Activated CD8-positive, alpha-beta T cell treated with anti-CD3 and anti-CD28 coated beads for 36 hours (primary cell): ENCODE measurements at regions not wholly inside any gene's neighbourhood (a gene's known extent, or its start where the extent isn't known, plus 50 kb on each side); places are given as distances from the start of the nearest gene placed in this dataset.
"Not testable (repeated sequence)": the region's sequence is repeated elsewhere in the genome, so short reads cannot be mapped to it uniquely, and the experiment has no call there.

Experiments
- ATAC-seq: fragments of 200-7000 bp; cut with Tn5 transposase; one replicate; pipeline ENCODE4 v1.10.0; 2021; ENCODE audit warnings: mild to moderate bottlenecking, moderate library complexity
- CTCF ChIA-PET: fragments of 350-600 bp; sonication (Branson Sonifier 250); formaldehyde crosslinking; loops from one replicate; lab custom pipeline; 2021; ENCODE audit warnings: antibody characterized with exemption; lab: Charles Lee
- POLR2A ChIA-PET: fragments of 350-600 bp; sonication (Branson Sonifier 250); formaldehyde crosslinking; loops from one replicate; lab custom pipeline; 2021; ENCODE audit warnings: antibody characterized with exemption; lab: Charles Lee
- DNase-seq: peaks from one replicate; pipeline ENCODE4 v3.0.0-alpha.2; 2020
- H3K27ac Mint-ChIP-seq: one replicate; pipeline ENCODE4 v1.8.0; 2021; ENCODE audit warnings: mild to moderate bottlenecking, mixed read lengths
- H3K27me3 Mint-ChIP-seq: one replicate; pipeline ENCODE4 v1.8.0; 2021; ENCODE audit warnings: mixed read lengths
- H3K36me3 Mint-ChIP-seq: one replicate; pipeline ENCODE4 v1.8.0; 2021; ENCODE audit warnings: low read depth, mixed read lengths
- H3K4me1 Mint-ChIP-seq: one replicate; pipeline ENCODE4 v1.8.0; 2021; ENCODE audit warnings: low read depth, mixed read lengths
- H3K4me3 Mint-ChIP-seq: one replicate; pipeline ENCODE4 v1.8.0; 2021; ENCODE audit warnings: mild to moderate bottlenecking, moderate library complexity, mixed read lengths
- H3K9me3 Mint-ChIP-seq: one replicate; pipeline ENCODE4 v1.8.0; 2021; ENCODE audit warnings: mixed read lengths
- CTCF ChIP-seq: fragments of 200-600 bp; IDR thresholded peaks from one replicate; pipeline ENCODE4 v1.8.0; 2022; ENCODE audit warnings: antibody characterized with exemption, mild to moderate bottlenecking
- intact Hi-C: fragments of 100-400 bp; cut with micrococcal nuclease; formaldehyde crosslinking; loops from one replicate; pipeline ENCODE4 v1.10.0; 2022

GRCh38 chr5:152650413-152650812 lies 245.3 kb upstream of the NMUR2 start:
- POLR2A ChIA-PET, result no interaction called here
- no peak for DNase-seq
- H3K4me1 Mint-ChIP-seq, result no peaks in the 10 kb centered on the region

GRCh38 chr5:152659470-152659869 lies 254.4 kb upstream of the NMUR2 start:
- H3K9me3 Mint-ChIP-seq, DNase-seq, ATAC-seq, H3K27me3 Mint-ChIP-seq, H3K4me3 Mint-ChIP-seq, H3K4me1 Mint-ChIP-seq, intact Hi-C loops, CTCF ChIA-PET, POLR2A ChIA-PET, H3K27ac Mint-ChIP-seq, H3K36me3 Mint-ChIP-seq: not testable (repeated sequence)

More at GRCh38 chr5:152650413-152650812, 245.3 kb upstream of the NMUR2 start:
- Mint-ChIP-seq H3K27ac (no peak overlapping the region), H3K27me3 (no peaks in the 10 kb centered on the region), H3K36me3 (no peaks in the 10 kb centered on the region), H3K9me3 (no peaks in the 10 kb centered on the region), H3K4me3 (no peak overlapping the region)
- no peak for ATAC-seq
- intact Hi-C loops, result no loop called here
- TF ChIP-seq CTCF, result no peak
- CTCF ChIA-PET, result no interaction called here

DNA sequence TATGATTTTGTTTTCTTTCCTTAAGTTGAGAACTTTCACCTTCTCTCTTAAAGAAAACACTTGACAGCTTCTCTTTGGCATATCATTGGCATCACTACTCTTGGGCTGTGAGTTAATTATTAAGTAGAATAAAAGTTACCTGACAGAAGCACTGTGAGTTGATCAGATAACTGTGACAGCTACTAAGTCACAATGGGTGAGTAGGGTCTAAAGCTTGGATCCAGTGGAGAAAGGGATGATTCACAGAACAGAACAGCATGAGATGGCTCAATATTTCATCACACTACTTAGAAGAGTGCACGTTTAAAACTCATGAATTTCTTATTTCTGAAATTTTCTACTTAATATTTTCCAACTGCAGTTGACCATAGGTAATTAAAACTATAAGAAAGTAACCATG lies 268.5 kb upstream of the NMUR2 start:
- POLR2A ChIA-PET, result no interaction called here
- Mint-ChIP-seq H3K9me3 (no peaks in the 10 kb centered on the region), H3K4me3 (no peak overlapping the region), H3K27ac (no peak overlapping the region), H3K36me3 (no peaks in the 10 kb centered on the region), H3K27me3 (no peaks in the 10 kb centered on the region), H3K4me1 (no peaks in the 10 kb centered on the region)
- TF ChIP-seq CTCF, result no peak
- no peak for DNase-seq
- intact Hi-C loops, result no loop called here
- CTCF ChIA-PET, result no interaction called here
- ATAC-seq, result no peak

DNA sequence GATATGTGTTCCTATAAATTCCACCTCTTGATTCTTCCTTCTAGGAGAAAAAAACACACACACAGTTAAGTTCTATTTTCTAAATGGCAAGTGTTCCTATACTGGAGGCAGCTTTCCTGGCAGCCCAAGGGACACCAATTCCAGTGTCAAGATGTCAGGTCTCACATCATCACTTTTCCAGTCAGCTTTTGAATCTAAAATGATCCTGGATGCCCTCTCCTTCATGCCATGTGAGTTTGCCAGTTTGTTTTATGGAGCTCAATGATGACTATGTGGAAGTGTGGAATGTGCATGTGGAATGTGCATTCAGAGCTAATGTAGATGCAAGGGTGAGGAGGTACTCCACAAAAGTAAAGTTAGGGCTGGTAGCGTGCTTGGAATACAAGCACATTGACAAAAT lies 269.3 kb upstream of the NMUR2 start:
- Mint-ChIP-seq H3K36me3 (no peaks in the 10 kb centered on the region), H3K4me3 (no peak overlapping the region), H3K27me3 (no peaks in the 10 kb centered on the region), H3K27ac (no peak overlapping the region), H3K4me1 (no peaks in the 10 kb centered on the region), H3K9me3 (no peaks in the 10 kb centered on the region)
- intact Hi-C loops, result no loop called here
- CTCF ChIA-PET, result no interaction called here
- DNase-seq (no peak), ATAC-seq (no peak)
- no peak for TF ChIP-seq CTCF
- POLR2A ChIA-PET, result no interaction called here

DNA sequence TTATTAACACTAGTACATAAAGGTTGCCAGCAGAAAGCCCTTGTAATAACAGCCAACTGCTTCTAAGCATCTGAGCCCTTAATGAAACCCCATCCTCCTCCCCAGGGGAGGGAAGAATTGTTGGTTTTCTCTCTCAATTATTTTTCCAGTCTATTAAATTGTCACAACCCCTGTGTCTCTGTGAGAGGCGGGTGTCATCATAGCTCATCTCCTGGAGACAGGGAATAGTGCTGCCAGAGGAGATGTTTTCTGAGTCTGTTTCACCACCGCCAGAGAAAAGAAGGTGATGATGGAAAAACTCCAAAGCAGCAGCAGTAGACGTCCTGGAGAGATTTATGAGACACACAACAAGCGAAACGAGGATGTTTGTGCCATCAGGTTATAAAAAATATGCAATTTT lies 271.1 kb upstream of the NMUR2 start:
- Mint-ChIP-seq H3K4me1 (no peaks in the 10 kb centered on the region), H3K36me3 (no peaks in the 10 kb centered on the region), H3K4me3 (no peak overlapping the region), H3K27ac (no peak overlapping the region), H3K9me3 (no peaks in the 10 kb centered on the region), H3K27me3 (no peaks in the 10 kb centered on the region)
- POLR2A ChIA-PET, result no interaction called here
- ATAC-seq (no peak), DNase-seq (no peak)
- intact Hi-C loops, result no loop called here
- CTCF ChIA-PET, result no interaction called here
- TF ChIP-seq CTCF, result no peak

DNA sequence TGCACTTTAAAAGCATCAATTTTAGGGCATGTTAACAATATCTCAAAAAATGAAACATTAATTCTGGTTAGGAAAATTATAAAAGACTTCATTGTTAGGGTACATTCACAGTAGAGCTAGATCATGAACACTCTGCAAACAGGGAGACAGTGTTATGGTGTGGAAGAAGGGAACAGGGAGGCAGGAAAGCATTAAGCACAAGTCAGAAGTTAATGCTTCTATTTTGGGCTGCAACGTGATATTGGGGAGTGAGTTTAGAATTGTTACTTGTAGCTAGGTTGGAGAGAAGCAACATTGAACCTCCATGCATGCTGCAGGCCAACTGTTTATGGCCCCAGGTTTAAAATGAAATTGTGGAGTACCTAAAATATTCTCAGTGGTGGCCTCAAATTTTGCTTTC lies 278.1 kb upstream of the NMUR2 start:
- no peak for TF ChIP-seq CTCF
- Mint-ChIP-seq H3K27me3 (no peaks in the 10 kb centered on the region), H3K4me1 (no peaks in the 10 kb centered on the region), H3K9me3 (peaks cover 5% of the 10 kb centered on the region), H3K4me3 (no peak overlapping the region), H3K36me3 (no peaks in the 10 kb centered on the region), H3K27ac (no peak overlapping the region)
- POLR2A ChIA-PET, result no interaction called here
- intact Hi-C loops, result no loop called here
- CTCF ChIA-PET, result no interaction called here
- DNase-seq (no peak), ATAC-seq (no peak)
